ENCODE measurements at regions not wholly inside any gene's neighbourhood (a gene's known extent, or its start where the extent isn't known, plus 50 kb on each side); places are given as distances from the start of the nearest gene placed in this dataset.

GRCh38 chr6:23454080-23454976 lies 671.7 kb upstream of the NRSN1 start:
- Histone ChIP-seq H3K4me2 (ENCODE audit: insufficient read depth, low read length) (no peak overlapping the region), H3K27ac (ENCODE audit: low read length) (no peak overlapping the region), H3K9ac (ENCODE audit: low read depth, low read length) (no peak overlapping the region), H3K4me3 (ENCODE audit: low read depth in 1 of 2, low read length in 2 of 2) (no peak overlapping the region), H3K36me3 (ENCODE audit: insufficient read depth, low read length) (no peaks in the 10 kb centered on the region), H2AFZ (ENCODE audit: low read depth, low read length) (no peak overlapping the region), H3K79me2 (ENCODE audit: insufficient read depth, low read length) (no peaks in the 10 kb centered on the region), H3K4me1 (ENCODE audit: insufficient read depth, low read length) (no peaks in the 10 kb centered on the region), H3K27me3 (ENCODE audit: insufficient read depth, low read length, poor library complexity) (no peaks in the 10 kb centered on the region), H4K20me1 (ENCODE audit: insufficient read depth, low read length) (no peaks in the 10 kb centered on the region), H3K9me3 (ENCODE audit: insufficient read depth, low read length, severe bottlenecking) (no peaks in the 10 kb centered on the region)
- DNase-seq (no peak), ATAC-seq (ENCODE audit: insufficient read depth, low read depth) (no peak)
- no peak for TF ChIP-seq EZH2 (IDR thresholded peaks at IDR 0.05; ENCODE audit: borderline replicate concordance, low read depth, low read length, severe bottlenecking)
- TF ChIP-seq, protein P1, sequence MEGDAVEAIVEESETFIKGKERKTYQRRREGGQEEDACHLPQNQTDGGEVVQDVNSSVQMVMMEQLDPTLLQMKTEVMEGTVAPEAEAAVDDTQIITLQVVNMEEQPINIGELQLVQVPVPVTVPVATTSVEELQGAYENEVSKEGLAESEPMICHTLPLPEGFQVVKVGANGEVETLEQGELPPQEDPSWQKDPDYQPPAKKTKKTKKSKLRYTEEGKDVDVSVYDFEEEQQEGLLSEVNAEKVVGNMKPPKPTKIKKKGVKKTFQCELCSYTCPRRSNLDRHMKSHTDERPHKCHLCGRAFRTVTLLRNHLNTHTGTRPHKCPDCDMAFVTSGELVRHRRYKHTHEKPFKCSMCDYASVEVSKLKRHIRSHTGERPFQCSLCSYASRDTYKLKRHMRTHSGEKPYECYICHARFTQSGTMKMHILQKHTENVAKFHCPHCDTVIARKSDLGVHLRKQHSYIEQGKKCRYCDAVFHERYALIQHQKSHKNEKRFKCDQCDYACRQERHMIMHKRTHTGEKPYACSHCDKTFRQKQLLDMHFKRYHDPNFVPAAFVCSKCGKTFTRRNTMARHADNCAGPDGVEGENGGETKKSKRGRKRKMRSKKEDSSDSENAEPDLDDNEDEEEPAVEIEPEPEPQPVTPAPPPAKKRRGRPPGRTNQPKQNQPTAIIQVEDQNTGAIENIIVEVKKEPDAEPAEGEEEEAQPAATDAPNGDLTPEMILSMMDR (IDR thresholded peaks at IDR 0.05; ENCODE audit: borderline replicate concordance, extremely low read depth, low read length, poor library complexity, severe bottlenecking) = no peak

GRCh38 chr6:23455754-23456153 lies 670.3 kb upstream of the NRSN1 start:
- no peak for ATAC-seq (ENCODE audit: insufficient read depth, low read depth)
- H4K20me1 ChIP-seq (ENCODE audit: insufficient read depth, low read length) = no peaks in the 10 kb centered on the region
- H3K36me3 ChIP-seq (ENCODE audit: insufficient read depth, low read length) = no peaks in the 10 kb centered on the region
- H2AFZ ChIP-seq (ENCODE audit: low read depth, low read length) = no peak overlapping the region
- H3K27ac ChIP-seq (ENCODE audit: low read length) = no peak overlapping the region
- H3K27me3 ChIP-seq (ENCODE audit: insufficient read depth, low read length, poor library complexity) = no peaks in the 10 kb centered on the region
- DNase-seq = no peak
- no peaks in the 10 kb centered on the region for H3K79me2 ChIP-seq (ENCODE audit: insufficient read depth, low read length)
- TF ChIP-seq, protein P1 (IDR thresholded peaks at IDR 0.05; ENCODE audit: borderline replicate concordance, extremely low read depth, low read length, poor library complexity, severe bottlenecking) = no peak
- no peak for TF ChIP-seq EZH2 (IDR thresholded peaks at IDR 0.05; ENCODE audit: borderline replicate concordance, low read depth, low read length, severe bottlenecking)
- H3K4me1 ChIP-seq (ENCODE audit: insufficient read depth, low read length) = no peaks in the 10 kb centered on the region
- no peaks in the 10 kb centered on the region for H3K9me3 ChIP-seq (ENCODE audit: insufficient read depth, low read length, severe bottlenecking)
- H3K4me2 ChIP-seq (ENCODE audit: insufficient read depth, low read length) = no peak overlapping the region
- no peak overlapping the region for H3K4me3 ChIP-seq (ENCODE audit: low read depth in 1 of 2, low read length in 2 of 2)
- no peak overlapping the region for H3K9ac ChIP-seq (ENCODE audit: low read depth, low read length)

GRCh38 chr6:23456396-23456795 lies 669.6 kb upstream of the NRSN1 start:
- H3K9me3 ChIP-seq (ENCODE audit: insufficient read depth, low read length, severe bottlenecking) = no peaks in the 10 kb centered on the region
- TF ChIP-seq EZH2 (IDR thresholded peaks at IDR 0.05; ENCODE audit: borderline replicate concordance, low read depth, low read length, severe bottlenecking) = no peak
- ATAC-seq (ENCODE audit: insufficient read depth, low read depth) (no peak), DNase-seq (no peak)
- no peaks in the 10 kb centered on the region for H3K79me2 ChIP-seq (ENCODE audit: insufficient read depth, low read length)
- no peak overlapping the region for H3K27ac ChIP-seq (ENCODE audit: low read length)
- no peak overlapping the region for H2AFZ ChIP-seq (ENCODE audit: low read depth, low read length)
- H3K4me2 ChIP-seq (ENCODE audit: insufficient read depth, low read length) = no peak overlapping the region
- H3K27me3 ChIP-seq (ENCODE audit: insufficient read depth, low read length, poor library complexity) = no peaks in the 10 kb centered on the region
- H3K4me1 ChIP-seq (ENCODE audit: insufficient read depth, low read length) = no peaks in the 10 kb centered on the region
- H3K36me3 ChIP-seq (ENCODE audit: insufficient read depth, low read length) = no peaks in the 10 kb centered on the region
- H3K9ac ChIP-seq (ENCODE audit: low read depth, low read length) = no peak overlapping the region
- no peaks in the 10 kb centered on the region for H4K20me1 ChIP-seq (ENCODE audit: insufficient read depth, low read length)
- H3K4me3 ChIP-seq (ENCODE audit: low read depth in 1 of 2, low read length in 2 of 2) = no peak overlapping the region

GRCh38 chr6:23457321-23457720 lies 668.7 kb upstream of the NRSN1 start:
- no peak for DNase-seq
- Histone ChIP-seq H3K79me2 (ENCODE audit: insufficient read depth, low read length) (no peaks in the 10 kb centered on the region), H3K4me2 (ENCODE audit: insufficient read depth, low read length) (no peak overlapping the region), H3K9me3 (ENCODE audit: insufficient read depth, low read length, severe bottlenecking) (no peaks in the 10 kb centered on the region), H3K27me3 (ENCODE audit: insufficient read depth, low read length, poor library complexity) (no peaks in the 10 kb centered on the region), H3K36me3 (ENCODE audit: insufficient read depth, low read length) (no peaks in the 10 kb centered on the region), H3K4me1 (ENCODE audit: insufficient read depth, low read length) (no peaks in the 10 kb centered on the region), H3K4me3 (ENCODE audit: low read depth in 1 of 2, low read length in 2 of 2) (no peak overlapping the region), H4K20me1 (ENCODE audit: insufficient read depth, low read length) (no peaks in the 10 kb centered on the region), H3K27ac (ENCODE audit: low read length) (no peak overlapping the region), H3K9ac (ENCODE audit: low read depth, low read length) (no peak overlapping the region), H2AFZ (ENCODE audit: low read depth, low read length) (no peak overlapping the region)
- TF ChIP-seq, protein P1 (IDR thresholded peaks at IDR 0.05; ENCODE audit: borderline replicate concordance, extremely low read depth, low read length, poor library complexity, severe bottlenecking) = no peak
- no peak for TF ChIP-seq EZH2 (IDR thresholded peaks at IDR 0.05; ENCODE audit: borderline replicate concordance, low read depth, low read length, severe bottlenecking)
- no peak for ATAC-seq (ENCODE audit: insufficient read depth, low read depth)

Measured in DND-41 (cell line).